ENCODE measurements at regions not wholly inside any gene's neighbourhood (a gene's known extent, or its start where the extent isn't known, plus 50 kb on each side); places are given as distances from the start of the nearest gene placed in this dataset.
"Not testable (repeated sequence)": the region's sequence is repeated elsewhere in the genome, so short reads cannot be mapped to it uniquely, and the experiment has no call there.

DNA sequence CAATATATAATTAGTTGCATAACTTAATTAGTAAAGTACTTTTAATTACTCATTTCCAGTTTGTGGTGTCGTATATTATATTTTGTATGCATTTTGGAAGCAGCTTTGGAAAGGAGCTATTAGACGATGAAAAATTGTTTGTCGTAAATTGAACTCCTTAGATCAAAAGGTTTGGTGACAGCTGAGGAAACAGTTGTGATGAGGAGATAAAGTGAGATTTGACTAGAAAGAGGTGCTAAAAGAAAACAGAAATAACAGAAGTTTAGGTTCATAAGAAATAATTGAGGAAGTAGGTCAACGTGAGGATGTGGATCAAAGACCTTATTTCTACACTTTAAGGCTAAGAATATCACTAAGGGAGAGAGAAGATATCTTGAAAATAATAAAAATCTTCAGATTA lies 141.9 kb upstream of the NETO1 start:
- intact Hi-C loops (cut with micrococcal nuclease) = no loop called here

- intact Hi-C loops (cut with micrococcal nuclease) = no loop called here
These were observed 140.1 kb upstream of the NETO1 start for GRCh38 chr18:73007915-73008308.

GRCh38 chr18:73007195-73007914 lies 139.6 kb upstream of the NETO1 start:
- intact Hi-C loops (cut with micrococcal nuclease) = no loop called here

DNA sequence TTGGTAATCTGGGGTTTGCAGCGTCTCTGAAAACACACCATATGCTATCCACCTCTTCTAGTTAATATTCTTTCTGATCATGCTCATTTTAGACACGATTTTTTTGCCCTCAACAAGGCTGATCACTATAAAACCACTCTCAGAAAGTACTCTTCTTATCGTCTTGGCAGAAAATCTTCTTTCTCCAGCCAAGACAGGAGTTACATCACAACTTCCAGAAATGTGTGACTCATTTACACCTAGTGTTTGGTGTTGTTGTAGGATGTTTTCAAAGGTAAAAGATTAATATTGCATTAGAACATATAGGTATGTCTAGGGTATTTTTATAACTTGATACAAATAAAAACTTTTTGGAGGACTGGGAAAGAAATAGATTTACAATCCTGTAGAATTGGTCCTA lies 138.5 kb upstream of the NETO1 start:
- intact Hi-C loops (cut with micrococcal nuclease) = no loop called here

- intact Hi-C loops (cut with micrococcal nuclease) = no loop called here
These were observed 136.5 kb upstream of the NETO1 start for GRCh38 chr18:73004260-73004659.

DNA sequence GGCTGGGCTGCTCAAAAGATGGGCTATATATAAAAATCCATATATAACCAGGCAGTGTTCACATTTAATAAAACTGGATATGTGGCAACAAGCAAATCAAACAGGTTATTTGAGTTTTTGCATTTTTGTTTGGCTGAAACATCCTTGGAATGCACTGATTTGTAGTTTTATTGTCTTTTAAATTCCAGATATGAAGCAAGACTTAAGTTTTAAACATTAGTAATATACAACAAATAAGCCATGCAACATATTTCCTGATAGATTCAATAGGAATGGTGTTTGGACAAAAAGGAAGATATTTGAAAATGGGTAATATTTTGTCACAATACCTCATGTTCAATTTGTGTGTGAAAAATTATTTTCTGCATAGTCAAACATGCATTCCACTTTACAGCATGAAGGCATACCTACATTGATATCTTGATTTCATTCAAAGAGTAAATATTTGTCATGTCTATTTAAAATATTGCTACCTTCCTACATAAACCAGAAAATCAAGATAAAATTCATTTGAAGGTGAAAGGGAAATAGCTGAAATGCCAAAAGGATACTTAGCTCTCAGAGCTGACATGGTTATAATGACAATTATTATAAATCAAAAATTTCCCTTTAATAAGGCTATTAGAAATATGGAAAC lies 132.3 kb upstream of the NETO1 start:
- intact Hi-C loops (cut with micrococcal nuclease) = loop anchor here (10.0 kb wide), 1 partner anchor 75 kb away; no protein-coding TSS in a partner anchor

DNA sequence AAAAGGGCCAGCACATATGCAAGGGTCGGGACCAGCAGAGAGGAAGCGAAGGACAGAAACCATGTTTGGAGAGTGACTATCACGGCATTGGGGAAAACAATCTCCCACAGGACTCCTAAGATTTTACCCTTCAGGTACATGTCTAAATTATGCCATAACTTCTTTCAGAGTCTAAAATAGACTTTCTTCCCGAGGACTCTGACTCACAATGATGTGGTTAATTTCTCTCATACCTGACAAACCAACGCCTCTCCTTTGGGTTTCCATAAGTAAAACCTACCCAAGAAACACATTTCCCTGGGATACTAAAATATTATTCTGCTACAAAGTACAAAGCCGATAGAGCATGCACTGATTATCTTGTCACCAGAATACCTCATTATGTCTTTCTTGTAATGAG lies 127.8 kb upstream of the NETO1 start:
- intact Hi-C loops (cut with micrococcal nuclease) = loop anchor here (10.0 kb wide), 1 partner anchor 79 kb away; no protein-coding TSS in a partner anchor

GRCh38 chr18:72993250-72993649 lies 125.5 kb upstream of the NETO1 start:
- intact Hi-C loops (cut with micrococcal nuclease) = loop anchor here (10.0 kb wide), 1 partner anchor 82 kb away; no protein-coding TSS in a partner anchor

- intact Hi-C loops (cut with micrococcal nuclease) = loop anchor here (10.0 kb wide), 1 partner anchor 83 kb away; no protein-coding TSS in a partner anchor
These were observed 123.6 kb upstream of the NETO1 start for GRCh38 chr18:72991379-72991778.

DNA sequence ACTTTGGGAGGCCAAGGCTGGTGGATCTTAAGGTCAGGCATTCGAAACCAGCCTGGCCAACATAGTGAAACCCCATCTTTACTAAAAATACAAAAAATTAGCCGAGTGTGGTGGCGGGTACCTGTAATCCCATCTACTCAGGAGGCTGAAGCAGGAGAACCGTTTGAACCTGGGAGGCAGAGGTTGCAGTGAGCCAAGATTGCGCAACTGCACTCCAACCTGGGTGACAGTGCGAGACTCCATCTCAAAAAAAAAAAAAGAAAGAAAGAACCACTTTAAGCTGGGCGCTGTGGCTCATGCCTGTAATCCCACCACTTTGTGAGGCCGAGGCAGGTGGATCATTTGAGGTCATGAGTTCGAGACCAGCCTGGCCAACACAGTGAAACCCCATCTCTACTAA lies 119.8 kb upstream of the NETO1 start:
- intact Hi-C loops (cut with micrococcal nuclease) = not testable (repeated sequence)

GRCh38 chr18:72986103-72986502 lies 118.3 kb upstream of the NETO1 start:
- intact Hi-C loops (cut with micrococcal nuclease) = no loop called here

- intact Hi-C loops (cut with micrococcal nuclease) = no loop called here
These were observed 117.9 kb upstream of the NETO1 start for GRCh38 chr18:72985686-72986085.

DNA sequence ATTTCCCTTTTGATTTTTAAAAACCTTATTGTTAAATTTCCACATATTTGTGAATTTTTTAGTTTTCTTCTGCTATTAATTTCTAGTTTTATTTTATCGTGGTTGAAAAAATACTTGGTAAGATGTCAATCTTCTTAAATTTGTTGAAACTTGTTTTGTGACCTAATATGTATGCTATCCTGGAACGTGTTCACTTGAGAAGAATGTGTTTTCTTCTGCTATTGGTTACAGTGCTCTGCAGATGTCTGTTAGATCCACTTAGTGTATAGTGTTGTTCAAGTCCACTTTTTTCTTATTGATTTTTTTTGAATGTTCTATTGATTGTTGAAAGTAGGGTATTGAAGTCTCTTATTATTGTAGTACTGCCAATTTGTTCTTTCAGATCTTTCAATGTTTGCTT lies 116.5 kb upstream of the NETO1 start:
- intact Hi-C loops (cut with micrococcal nuclease) = no loop called here

DNA sequence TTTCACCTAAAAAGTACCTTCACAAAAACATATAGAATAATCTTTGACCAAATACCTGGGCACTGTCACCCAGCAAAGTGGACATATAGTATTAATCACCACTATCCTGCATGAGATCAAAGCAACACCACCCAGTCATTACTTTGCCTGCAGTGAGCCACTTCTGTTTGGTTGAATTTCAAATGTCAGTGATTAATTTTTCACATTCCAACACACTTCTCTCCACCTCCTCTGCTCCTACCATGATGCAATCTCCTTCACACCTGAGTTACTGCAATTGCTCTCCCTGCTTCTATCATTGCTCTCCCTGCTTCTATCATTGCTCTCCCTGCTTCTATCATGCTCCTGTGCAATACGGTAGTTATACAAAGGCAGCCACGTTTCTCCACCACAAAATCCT lies 106.1 kb upstream of the NETO1 start:
- intact Hi-C loops (cut with micrococcal nuclease) = no loop called here

GRCh38 chr18:72965616-72966015 lies 97.8 kb upstream of the NETO1 start:
- intact Hi-C loops (cut with micrococcal nuclease) = no loop called here

DNA sequence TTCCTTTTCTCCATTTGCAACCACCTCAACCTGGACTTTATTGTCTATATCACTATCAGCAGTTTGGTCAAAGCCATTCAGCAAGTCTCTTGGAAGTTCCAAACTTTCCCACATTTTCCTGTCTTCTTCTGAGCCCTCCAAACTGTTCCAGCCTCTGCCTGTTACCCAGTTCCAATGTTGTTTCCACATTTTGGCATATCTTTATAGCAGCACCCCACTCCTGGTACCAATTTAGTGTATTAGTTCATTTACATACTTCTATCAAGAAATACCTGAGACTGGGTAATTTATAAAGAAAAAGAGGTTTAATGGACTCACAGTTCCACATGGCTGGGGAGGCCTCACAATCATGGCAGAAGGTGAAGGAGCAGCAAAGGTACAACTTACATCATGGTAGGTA lies 90.4 kb upstream of the NETO1 start:
- intact Hi-C loops (cut with micrococcal nuclease) = not testable (repeated sequence)

DNA sequence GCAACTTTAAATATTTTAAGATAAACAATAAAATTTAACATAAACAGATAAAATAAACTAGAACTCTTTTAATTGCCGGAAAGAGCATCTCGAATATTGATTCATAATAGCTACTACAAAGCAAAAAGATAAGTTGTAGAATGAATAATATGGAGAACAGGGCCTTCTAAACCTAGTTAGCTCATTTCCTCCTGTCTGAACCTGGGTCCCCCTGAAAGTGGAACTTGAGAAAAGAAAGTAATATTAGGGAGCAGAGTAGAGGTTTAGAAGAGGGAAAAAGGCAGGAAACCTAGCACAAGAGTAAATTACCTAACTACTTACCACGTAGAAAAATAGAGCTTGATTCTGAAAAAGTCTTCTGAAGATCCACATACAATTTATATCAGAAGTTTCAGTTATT lies 80.7 kb upstream of the NETO1 start:
- intact Hi-C loops (cut with micrococcal nuclease) = no loop called here

GRCh38 chr18:72942766-72943165 lies 75.0 kb upstream of the NETO1 start:
- intact Hi-C loops (cut with micrococcal nuclease) = no loop called here

DNA sequence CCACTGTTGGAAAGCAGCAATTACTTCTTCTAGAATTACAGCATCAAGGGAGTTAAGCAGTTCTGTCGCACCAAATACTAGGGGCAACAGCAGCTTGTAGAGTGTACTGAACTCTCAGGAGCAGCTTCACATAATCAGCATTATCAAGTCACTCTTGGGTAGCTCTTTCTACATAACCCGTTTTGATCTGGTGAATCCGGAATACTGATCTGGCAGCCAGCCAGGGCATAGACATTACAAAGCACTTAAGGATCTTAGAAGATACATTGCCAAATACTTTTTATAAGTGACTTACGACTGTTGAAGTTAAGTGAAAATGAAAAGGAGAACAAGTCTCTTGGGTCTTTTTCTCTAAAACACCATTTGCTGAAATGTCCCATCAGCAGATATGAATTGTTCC lies 73.2 kb upstream of the NETO1 start:
- intact Hi-C loops (cut with micrococcal nuclease) = no loop called here

- intact Hi-C loops (cut with micrococcal nuclease) = no loop called here
These were observed 72.7 kb upstream of the NETO1 start for GRCh38 chr18:72940509-72940908.

- intact Hi-C loops (cut with micrococcal nuclease) = no loop called here
These were observed 68.0 kb upstream of the NETO1 start for GRCh38 chr18:72935744-72936143.

- intact Hi-C loops (cut with micrococcal nuclease) = no loop called here
These were observed 55.1 kb upstream of the NETO1 start for GRCh38 chr18:72922895-72923294.
